ENCODE measurements at regions not wholly inside any gene's neighbourhood (a gene's known extent, or its start where the extent isn't known, plus 50 kb on each side); places are given as distances from the start of the nearest gene placed in this dataset.

DNA sequence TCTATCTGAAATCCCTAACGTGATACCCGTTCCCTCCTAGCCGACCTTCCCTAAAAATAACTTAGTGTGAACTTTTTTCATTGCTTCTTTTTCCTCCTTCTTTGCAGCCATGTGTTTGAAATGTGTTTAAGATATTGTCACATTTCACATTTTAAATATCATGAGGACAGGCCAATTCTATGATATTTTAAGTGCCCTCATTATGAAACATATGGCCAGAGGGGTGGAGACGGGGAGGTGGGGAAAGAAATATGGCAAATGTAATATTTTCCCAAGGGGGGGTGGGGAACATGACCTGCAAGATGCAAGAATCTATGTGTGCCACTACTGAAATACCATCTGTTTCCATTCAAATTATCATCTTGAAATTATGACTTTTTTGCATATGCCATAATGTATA lies 1039.2 kb downstream of the AGBL1 start:
- H3K9me3 ChIP-seq (ENCODE audit: insufficient read depth, low read depth) = no peaks in the 10 kb centered on the region
- no peaks in the 10 kb centered on the region for H3K79me2 ChIP-seq (ENCODE audit: low read depth)
- CTCF ChIA-PET = no interaction called here
- intact Hi-C loops (cut with micrococcal nuclease; ENCODE audit: unreplicated experiment) = no loop called here
- H3K4me3 ChIP-seq = no peak overlapping the region
- no peaks in the 10 kb centered on the region for H3K4me1 ChIP-seq (replicated peaks; ENCODE audit: insufficient read depth)
- BruUV-seq (replicated peaks) = no TSS peak
- H2AFZ ChIP-seq = no peak overlapping the region
- H4K20me1 ChIP-seq (ENCODE audit: insufficient read depth) = no peaks in the 10 kb centered on the region
- POLR2A ChIA-PET (ENCODE audit: unreplicated experiment) = no interaction called here
- no peaks in the 10 kb centered on the region for H3K27me3 ChIP-seq (ENCODE audit: insufficient read depth, low read depth)
- no peaks in the 10 kb centered on the region for H3K9me2 ChIP-seq (ENCODE audit: insufficient read depth)
- no peaks in the 10 kb centered on the region for H3F3A ChIP-seq (ENCODE audit: insufficient read depth, low read depth)
- no peak overlapping the region for H3K4me2 ChIP-seq
- no peak for DNase-seq
- no peaks in the 10 kb centered on the region for H3K36me3 ChIP-seq (ENCODE audit: low read depth)
- H3K27ac ChIP-seq = no peak overlapping the region
- no peak for TF ChIP-seq EZH2 (IDR thresholded peaks at IDR 0.05; ENCODE audit: low read depth)
- TF ChIP-seq, protein P1, sequence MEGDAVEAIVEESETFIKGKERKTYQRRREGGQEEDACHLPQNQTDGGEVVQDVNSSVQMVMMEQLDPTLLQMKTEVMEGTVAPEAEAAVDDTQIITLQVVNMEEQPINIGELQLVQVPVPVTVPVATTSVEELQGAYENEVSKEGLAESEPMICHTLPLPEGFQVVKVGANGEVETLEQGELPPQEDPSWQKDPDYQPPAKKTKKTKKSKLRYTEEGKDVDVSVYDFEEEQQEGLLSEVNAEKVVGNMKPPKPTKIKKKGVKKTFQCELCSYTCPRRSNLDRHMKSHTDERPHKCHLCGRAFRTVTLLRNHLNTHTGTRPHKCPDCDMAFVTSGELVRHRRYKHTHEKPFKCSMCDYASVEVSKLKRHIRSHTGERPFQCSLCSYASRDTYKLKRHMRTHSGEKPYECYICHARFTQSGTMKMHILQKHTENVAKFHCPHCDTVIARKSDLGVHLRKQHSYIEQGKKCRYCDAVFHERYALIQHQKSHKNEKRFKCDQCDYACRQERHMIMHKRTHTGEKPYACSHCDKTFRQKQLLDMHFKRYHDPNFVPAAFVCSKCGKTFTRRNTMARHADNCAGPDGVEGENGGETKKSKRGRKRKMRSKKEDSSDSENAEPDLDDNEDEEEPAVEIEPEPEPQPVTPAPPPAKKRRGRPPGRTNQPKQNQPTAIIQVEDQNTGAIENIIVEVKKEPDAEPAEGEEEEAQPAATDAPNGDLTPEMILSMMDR (conservative IDR thresholded peaks at IDR 0.05) = no peak

DNA sequence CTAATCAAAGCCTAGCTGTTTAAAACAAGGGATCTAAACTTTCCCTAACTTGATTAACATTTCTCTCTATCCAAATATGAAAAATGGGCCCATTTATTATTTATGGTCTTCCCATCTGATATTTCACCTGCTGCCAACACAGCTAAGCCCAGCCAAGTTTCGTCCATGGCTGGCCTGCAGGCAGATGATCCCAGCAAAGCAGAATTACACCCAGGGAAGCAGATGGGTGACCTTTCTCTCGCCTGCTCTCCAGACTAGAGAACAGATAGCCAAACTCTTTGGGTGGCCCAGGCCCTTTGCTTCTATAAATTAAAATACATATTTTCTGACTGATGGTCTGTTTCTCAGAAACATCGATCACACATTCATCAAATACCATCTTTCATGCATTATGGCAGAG lies 1038.8 kb downstream of the AGBL1 start:
- ChIA-PET CTCF (no interaction called here), POLR2A (ENCODE audit: unreplicated experiment) (no interaction called here)
- no peaks in the 10 kb centered on the region for H3K27me3 ChIP-seq (ENCODE audit: insufficient read depth, low read depth)
- H3K4me2 ChIP-seq = no peak overlapping the region
- no peaks in the 10 kb centered on the region for H3F3A ChIP-seq (ENCODE audit: insufficient read depth, low read depth)
- TF ChIP-seq, protein P1 (conservative IDR thresholded peaks at IDR 0.05) = no peak
- intact Hi-C loops (cut with micrococcal nuclease; ENCODE audit: unreplicated experiment) = no loop called here
- H3K4me1 ChIP-seq (replicated peaks; ENCODE audit: insufficient read depth) = no peaks in the 10 kb centered on the region
- H3K79me2 ChIP-seq (ENCODE audit: low read depth) = no peaks in the 10 kb centered on the region
- H2AFZ ChIP-seq = no peak overlapping the region
- no peak for DNase-seq
- no peaks in the 10 kb centered on the region for H3K9me3 ChIP-seq (ENCODE audit: insufficient read depth, low read depth)
- H3K27ac ChIP-seq = no peak overlapping the region
- no peak overlapping the region for H3K4me3 ChIP-seq
- no peaks in the 10 kb centered on the region for H3K9me2 ChIP-seq (ENCODE audit: insufficient read depth)
- no TSS peak for BruUV-seq (replicated peaks)
- H3K36me3 ChIP-seq (ENCODE audit: low read depth) = no peaks in the 10 kb centered on the region
- no peaks in the 10 kb centered on the region for H4K20me1 ChIP-seq (ENCODE audit: insufficient read depth)

DNA sequence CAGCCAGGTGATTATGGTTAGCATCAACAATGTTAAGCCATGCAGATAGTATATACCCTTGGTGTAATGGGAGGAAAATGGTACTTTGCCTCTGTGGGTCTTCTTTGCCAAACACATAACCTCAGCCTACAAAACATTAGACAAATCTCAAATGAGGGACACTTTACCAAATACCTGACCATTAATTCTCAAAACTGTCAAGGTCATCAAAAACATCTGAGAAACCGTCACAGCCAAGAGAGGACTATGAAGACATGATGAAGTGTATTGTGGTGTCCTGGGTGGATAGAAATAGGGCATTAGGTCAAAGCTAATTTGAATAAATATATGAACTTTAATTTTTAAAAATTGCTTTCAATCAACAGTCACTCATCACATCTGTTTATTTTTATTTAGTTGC lies 1036.1 kb downstream of the AGBL1 start:
- TF ChIP-seq, protein P1 (conservative IDR thresholded peaks at IDR 0.05) = no peak
- TF ChIP-seq EZH2 (IDR thresholded peaks at IDR 0.05; ENCODE audit: low read depth) = no peak
- POLR2A ChIA-PET (ENCODE audit: unreplicated experiment) = no interaction called here
- H3K27ac ChIP-seq = no peak overlapping the region
- no TSS peak for BruUV-seq (replicated peaks)
- H3K4me2 ChIP-seq = no peak overlapping the region
- no peak for DNase-seq
- H3K79me2 ChIP-seq (ENCODE audit: low read depth) = no peaks in the 10 kb centered on the region
- no peaks in the 10 kb centered on the region for H3K27me3 ChIP-seq (ENCODE audit: insufficient read depth, low read depth)
- H4K20me1 ChIP-seq (ENCODE audit: insufficient read depth) = peaks cover 3% of the 10 kb centered on the region; the same call in 1 of the 2 replicates
- intact Hi-C loops (cut with micrococcal nuclease; ENCODE audit: unreplicated experiment) = no loop called here
- H3K9me2 ChIP-seq (ENCODE audit: insufficient read depth) = no peaks in the 10 kb centered on the region
- H3K36me3 ChIP-seq (ENCODE audit: low read depth) = no peaks in the 10 kb centered on the region
- no peaks in the 10 kb centered on the region for H3K4me1 ChIP-seq (replicated peaks; ENCODE audit: insufficient read depth)
- no peaks in the 10 kb centered on the region for H3F3A ChIP-seq (ENCODE audit: insufficient read depth, low read depth)
- H3K4me3 ChIP-seq = no peak overlapping the region
- H2AFZ ChIP-seq = no peak overlapping the region
- H3K9me3 ChIP-seq (ENCODE audit: insufficient read depth, low read depth) = no peaks in the 10 kb centered on the region
- CTCF ChIA-PET = no interaction called here

Data from PC-9 (cell line).